A673 (cell line): ENCODE measurements at regions not wholly inside any gene's neighbourhood (a gene's known extent, or its start where the extent isn't known, plus 50 kb on each side); places are given as distances from the start of the nearest gene placed in this dataset.

Experiments
- BruUV-seq: library from RNA; stranded (reverse); fragments of 400-500 nt; replicated peaks from 2 replicates; lab custom pipeline; 2021; lab: Mats Ljungman, UMichigan
- CTCF ChIA-PET: fragments of 300-600 bp; sonication (Branson Sonifier 250); formaldehyde crosslinking; loops from one replicate; lab custom pipeline; 2022; ENCODE audit warnings: antibody characterized with exemption; lab: Charles Lee
- POLR2A ChIA-PET: fragments of 300-600 bp; sonication (Branson Sonifier 250); formaldehyde crosslinking; loops from one replicate; lab custom pipeline; 2022; ENCODE audit warnings: antibody characterized with exemption; ENCODE audit not compliant: low non-redundant PET; lab: Charles Lee
- DNase-seq: peaks from one replicate; pipeline ENCODE4 v3.0.0-alpha.2; 2015; ENCODE audit warnings: low spot score
- H3K27ac ChIP-seq: fragments of 200-600 bp; sonication (generic); 2 replicates; pipeline ENCODE4 v1.5.1; 2016; ENCODE audit warnings: mixed run types, low read depth, mild to moderate bottlenecking, mixed read lengths, antibody characterized with exemption, low read length; ENCODE audit not compliant: poor library complexity, severe bottlenecking
- H3K27me3 ChIP-seq: fragments of 200-600 bp; sonication (generic); replicated peaks from 2 replicates; pipeline ENCODE4 v1.6.1; 2017; ENCODE audit warnings: mixed run types, low read depth, mild to moderate bottlenecking, mixed read lengths, antibody characterized with exemption, low read length; ENCODE audit not compliant: insufficient read depth, poor library complexity
- H3K36me3 ChIP-seq: fragments of 200-600 bp; sonication (generic); 2 replicates; pipeline ENCODE4 v1.6.1; 2016; ENCODE audit warnings: mixed run types, mild to moderate bottlenecking, mixed read lengths, antibody characterized with exemption, low read length; ENCODE audit not compliant: insufficient read depth, poor library complexity, severe bottlenecking
- H3K4me1 ChIP-seq: fragments of 200-600 bp; sonication (generic); 2 replicates; pipeline ENCODE4 v1.6.1; 2017; ENCODE audit warnings: mixed run types, mild to moderate bottlenecking, mixed read lengths, antibody characterized with exemption, low read length; ENCODE audit not compliant: insufficient read depth, poor library complexity, severe bottlenecking
- H3K4me3 ChIP-seq: fragments of 200-600 bp; sonication (generic); 2 replicates; pipeline ENCODE4 v1.5.1; 2016; ENCODE audit warnings: low read depth, mixed run types, mild to moderate bottlenecking, mixed read lengths, low read length; ENCODE audit not compliant: poor library complexity, severe bottlenecking
- H3K9me3 ChIP-seq: fragments of 200-600 bp; sonication (generic); 2 replicates; pipeline ENCODE4 v1.6.1; 2016; ENCODE audit warnings: mixed run types, low read depth, mild to moderate bottlenecking, mixed read lengths, antibody characterized with exemption, low read length; ENCODE audit not compliant: poor library complexity, severe bottlenecking
- CTCF ChIP-seq: fragments of 300-800, 200-600 bp; sonication (generic); conservative IDR thresholded peaks from 2 replicates; pipeline ENCODE4 v1.5.1; 2017; ENCODE audit warnings: low read depth, mild to moderate bottlenecking, antibody characterized with exemption, low read length, moderate library complexity, mixed read lengths
- EZH2 ChIP-seq: fragments of 200-600 bp; sonication (generic); IDR thresholded peaks from 2 replicates; pipeline ENCODE4 v1.6.1; 2017; ENCODE audit warnings: borderline replicate concordance, low read depth, mild to moderate bottlenecking, mixed read lengths, antibody characterized with exemption, low read length; ENCODE audit not compliant: poor library complexity, severe bottlenecking
- intact Hi-C: fragments of 100-400 bp; cut with micrococcal nuclease; formaldehyde crosslinking; loops from one replicate; pipeline ENCODE4 v1.10.0; 2022; ENCODE audit not compliant: unreplicated experiment

DNA sequence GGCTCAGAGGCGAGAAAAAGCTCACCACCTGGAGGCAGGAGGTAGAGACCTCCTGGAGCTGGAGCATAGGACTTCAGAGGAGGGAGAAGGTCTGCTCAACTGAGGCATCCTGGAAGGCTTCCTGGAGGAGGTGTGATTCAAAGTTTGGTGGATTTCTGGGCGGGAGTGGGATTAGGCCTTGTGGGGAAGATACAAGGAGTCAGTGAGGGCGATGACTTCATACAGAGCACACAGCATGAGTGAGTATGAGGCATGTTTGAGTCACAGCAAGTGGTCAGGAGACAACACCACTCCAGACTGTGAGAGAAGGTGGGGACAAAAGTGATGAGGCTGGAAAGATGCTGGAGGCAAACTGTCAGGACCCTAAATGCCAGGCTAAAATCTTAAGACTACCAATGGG is 77.6 kb downstream of the MATN1 start:
- Histone ChIP-seq H3K4me3 (no peak overlapping the region), H3K4me1 (peaks cover 5% of the 10 kb centered on the region), H3K27ac (no peak overlapping the region), H3K9me3 (no peaks in the 10 kb centered on the region), H3K27me3 (peaks cover 9% of the 10 kb centered on the region), H3K36me3 (no peaks in the 10 kb centered on the region)
- TF ChIP-seq EZH2: no peak
- TF ChIP-seq CTCF: no peak
- BruUV-seq: no TSS peak
- intact Hi-C loops: no loop called here
- ChIA-PET POLR2A (no interaction called here), CTCF (no interaction called here)
- no peak for DNase-seq

DNA sequence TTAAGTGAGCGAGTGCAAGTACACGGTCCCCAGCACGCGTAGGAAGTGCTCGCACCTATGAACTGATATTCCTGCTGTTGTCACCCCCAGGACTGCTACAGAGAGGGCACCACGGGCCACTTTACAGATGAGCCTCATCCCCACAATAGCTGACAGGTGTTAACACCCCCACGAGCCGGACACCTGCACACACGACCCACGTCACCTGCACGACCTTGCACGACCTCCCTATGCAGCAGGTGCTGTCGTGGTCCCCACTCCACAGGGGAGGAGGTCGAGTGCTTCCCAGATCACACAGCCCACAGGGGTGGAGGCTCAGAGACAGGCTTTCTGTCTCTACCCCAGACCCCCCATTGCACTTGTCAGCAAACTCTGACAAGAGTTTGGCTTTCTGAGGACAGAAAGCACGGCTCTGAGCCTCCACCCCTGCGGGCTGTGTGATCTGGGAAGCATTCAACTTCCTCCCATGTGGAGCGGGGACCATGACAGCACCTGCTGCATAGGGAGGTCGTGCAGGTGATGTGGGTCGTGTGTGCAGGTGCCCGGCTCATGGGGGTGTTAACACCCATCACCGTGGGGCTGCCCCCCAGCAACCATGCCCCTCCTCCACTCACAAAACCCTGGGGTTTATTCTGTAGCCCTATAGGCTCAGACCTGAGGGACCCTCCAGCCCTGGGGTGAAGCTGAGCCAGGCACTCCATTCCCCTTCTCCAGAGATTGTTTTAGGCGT is 80.8 kb downstream of the MATN1 start:
- ChIA-PET POLR2A (no interaction called here), CTCF (no interaction called here)
- Histone ChIP-seq H3K4me1 (no peaks in the 10 kb centered on the region), H3K27me3 (peaks cover 9% of the 10 kb centered on the region), H3K27ac (no peak overlapping the region), H3K9me3 (no peaks in the 10 kb centered on the region), H3K36me3 (no peaks in the 10 kb centered on the region), H3K4me3 (no peak overlapping the region)
- no peak for DNase-seq
- TF ChIP-seq CTCF (no peak), EZH2 (no peak)
- BruUV-seq: no TSS peak
- intact Hi-C loops: no loop called here

GRCh38 chr1:30641572-30642353 is 81.6 kb downstream of the MATN1 start:
- Histone ChIP-seq H3K27me3 (peaks cover 9% of the 10 kb centered on the region), H3K4me1 (no peaks in the 10 kb centered on the region), H3K36me3 (no peaks in the 10 kb centered on the region), H3K4me3 (no peak overlapping the region), H3K9me3 (no peaks in the 10 kb centered on the region), H3K27ac (no peak overlapping the region)
- intact Hi-C loops: no loop called here
- DNase-seq: no peak
- ChIA-PET CTCF (no interaction called here), POLR2A (no interaction called here)
- no TSS peak for BruUV-seq
- no peak for TF ChIP-seq EZH2
- TF ChIP-seq CTCF: no peak
